ENCODE measurements at regions not wholly inside any gene's neighbourhood (a gene's known extent, or its start where the extent isn't known, plus 50 kb on each side); places are given as distances from the start of the nearest gene placed in this dataset.

GRCh38 chr2:228615496-228615895 is 434.0 kb upstream of the SPHKAP start:
- CTCF ChIA-PET = no interaction called here
- H3K4me1 Mint-ChIP-seq (ENCODE audit: low read depth) = no peaks in the 10 kb centered on the region
- DNase-seq = no peak
- peaks cover 2% of the 10 kb centered on the region for H3K9me3 Mint-ChIP-seq
- intact Hi-C loops (cut with micrococcal nuclease) = no loop called here
- H3K36me3 Mint-ChIP-seq (ENCODE audit: low read depth) = no peaks in the 10 kb centered on the region
- no peaks in the 10 kb centered on the region for H3K27me3 Mint-ChIP-seq (ENCODE audit: low read depth)
- no peak overlapping the region for H3K27ac Mint-ChIP-seq
- no peak overlapping the region for H3K4me3 Mint-ChIP-seq

DNA sequence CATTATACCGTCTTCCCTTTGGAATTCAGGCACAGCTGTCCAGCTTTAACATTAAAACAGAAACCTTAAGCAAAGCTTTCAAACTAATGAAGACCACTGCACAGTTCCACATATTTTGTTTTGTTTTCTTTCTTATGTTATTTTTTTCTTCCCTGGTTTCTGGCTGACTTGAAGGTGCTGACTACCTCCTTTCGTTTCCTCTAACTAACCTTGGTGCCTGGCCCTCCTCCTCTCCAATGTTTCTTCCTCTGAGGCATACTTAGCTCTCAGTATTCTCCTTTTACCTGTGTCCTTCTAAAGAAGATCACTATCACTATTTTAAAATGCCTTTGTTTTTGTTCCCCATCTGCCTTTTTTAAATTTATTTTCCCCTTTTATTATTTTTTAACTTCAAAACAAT is 433.3 kb upstream of the SPHKAP start:
- H3K4me1 Mint-ChIP-seq (ENCODE audit: low read depth) = no peaks in the 10 kb centered on the region
- H3K27me3 Mint-ChIP-seq (ENCODE audit: low read depth) = no peaks in the 10 kb centered on the region
- H3K4me3 Mint-ChIP-seq = no peak overlapping the region
- intact Hi-C loops (cut with micrococcal nuclease) = no loop called here
- H3K36me3 Mint-ChIP-seq (ENCODE audit: low read depth) = no peaks in the 10 kb centered on the region
- peaks cover 2% of the 10 kb centered on the region for H3K9me3 Mint-ChIP-seq
- CTCF ChIA-PET = no interaction called here
- no peak for DNase-seq
- H3K27ac Mint-ChIP-seq = no peak overlapping the region

DNA sequence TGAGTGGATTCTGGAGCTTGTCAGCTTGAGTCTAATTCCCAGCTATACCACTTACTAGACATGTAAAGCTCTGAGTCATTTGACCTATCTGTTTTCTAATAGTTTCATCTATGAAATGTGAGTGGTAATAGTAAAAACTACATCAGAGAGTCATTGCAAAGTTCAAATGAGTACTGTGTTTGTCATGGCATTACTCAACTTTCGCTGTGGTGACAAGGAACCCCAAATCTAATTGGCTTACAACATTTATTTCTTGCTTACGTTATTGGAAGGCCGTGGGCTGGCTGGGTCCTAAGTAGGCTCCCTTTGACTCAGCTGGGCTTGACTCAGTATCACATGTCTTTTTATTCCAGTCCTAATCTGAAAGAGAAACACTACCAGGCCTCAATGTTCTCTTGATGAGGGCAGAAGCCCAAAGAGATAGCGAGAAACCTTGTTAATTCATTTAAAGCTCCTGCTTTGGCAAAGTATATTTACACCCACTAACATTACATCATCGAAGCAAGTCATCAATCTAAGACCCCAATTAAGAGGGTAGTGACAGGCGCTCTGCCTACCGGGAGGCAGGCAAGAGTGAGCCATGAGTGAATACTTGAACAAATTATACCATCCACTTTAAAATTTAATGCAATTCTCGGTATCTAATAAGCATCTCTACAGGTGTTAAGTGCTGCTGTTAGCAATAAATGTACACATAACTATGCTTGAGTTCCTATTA is 431.8 kb upstream of the SPHKAP start:
- H3K27me3 Mint-ChIP-seq (ENCODE audit: low read depth) = no peaks in the 10 kb centered on the region
- H3K9me3 Mint-ChIP-seq = peaks cover 2% of the 10 kb centered on the region
- no peak for DNase-seq
- intact Hi-C loops (cut with micrococcal nuclease) = no loop called here
- CTCF ChIA-PET = no interaction called here
- H3K27ac Mint-ChIP-seq = no peak overlapping the region
- H3K4me3 Mint-ChIP-seq = no peak overlapping the region
- H3K36me3 Mint-ChIP-seq (ENCODE audit: low read depth) = no peaks in the 10 kb centered on the region
- H3K4me1 Mint-ChIP-seq (ENCODE audit: low read depth) = no peaks in the 10 kb centered on the region

DNA sequence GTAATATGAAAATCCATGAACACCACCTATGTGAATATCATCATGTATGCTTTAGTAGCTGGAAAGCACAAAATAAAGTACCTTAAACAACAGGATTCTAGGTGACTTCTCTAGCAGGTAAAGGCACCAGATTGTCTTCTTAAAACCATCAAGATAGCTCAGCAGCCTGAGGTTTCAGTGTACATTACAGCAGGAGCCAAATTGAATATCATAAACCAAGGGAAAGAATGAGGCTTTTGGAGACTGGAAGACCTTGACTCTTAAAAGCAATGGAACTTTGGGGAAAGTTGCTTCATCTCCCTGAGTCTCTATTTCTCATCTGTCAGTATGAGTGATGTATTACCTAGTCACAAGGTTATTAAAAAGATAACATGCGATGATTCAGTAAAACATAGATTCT is 429.7 kb upstream of the SPHKAP start:
- Mint-ChIP-seq H3K4me3 (no peak overlapping the region), H3K4me1 (ENCODE audit: low read depth) (no peaks in the 10 kb centered on the region), H3K9me3 (peaks cover 2% of the 10 kb centered on the region), H3K36me3 (ENCODE audit: low read depth) (no peaks in the 10 kb centered on the region), H3K27ac (no peak overlapping the region), H3K27me3 (ENCODE audit: low read depth) (no peaks in the 10 kb centered on the region)
- CTCF ChIA-PET = no interaction called here
- no peak for DNase-seq
- intact Hi-C loops (cut with micrococcal nuclease) = no loop called here

- DNase-seq = no peak
- Mint-ChIP-seq H3K27ac (no peak overlapping the region), H3K27me3 (ENCODE audit: low read depth) (no peaks in the 10 kb centered on the region), H3K9me3 (peaks cover 2% of the 10 kb centered on the region), H3K36me3 (ENCODE audit: low read depth) (no peaks in the 10 kb centered on the region), H3K4me3 (no peak overlapping the region), H3K4me1 (ENCODE audit: low read depth) (no peaks in the 10 kb centered on the region)
- CTCF ChIA-PET = no interaction called here
- intact Hi-C loops (cut with micrococcal nuclease) = no loop called here
Observed at GRCh38 chr2:228602288-228602687, 420.8 kb upstream of the SPHKAP start.

DNA sequence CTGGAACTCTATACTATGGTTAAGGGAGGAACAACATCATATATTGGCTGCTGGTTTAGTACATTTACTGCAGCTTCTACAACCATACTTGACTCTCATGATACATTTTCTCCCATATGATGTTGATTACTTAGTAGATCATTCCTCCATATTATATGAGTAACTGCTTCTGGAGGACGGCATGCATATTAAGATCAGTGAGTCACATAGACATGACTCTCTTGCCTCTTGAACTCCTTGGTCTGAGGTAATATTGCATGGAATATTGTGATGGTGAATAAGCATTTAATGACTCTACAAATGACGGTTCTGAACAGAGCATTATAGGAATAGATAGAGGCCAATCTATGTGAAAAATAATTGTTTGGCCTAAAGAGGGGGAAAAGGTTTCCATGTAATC is 418.8 kb upstream of the SPHKAP start:
- DNase-seq = no peak
- no peaks in the 10 kb centered on the region for H3K36me3 Mint-ChIP-seq (ENCODE audit: low read depth)
- no peak overlapping the region for H3K4me3 Mint-ChIP-seq
- intact Hi-C loops (cut with micrococcal nuclease) = no loop called here
- peaks cover 2% of the 10 kb centered on the region for H3K9me3 Mint-ChIP-seq
- no peak overlapping the region for H3K27ac Mint-ChIP-seq
- H3K4me1 Mint-ChIP-seq (ENCODE audit: low read depth) = no peaks in the 10 kb centered on the region
- H3K27me3 Mint-ChIP-seq (ENCODE audit: low read depth) = no peaks in the 10 kb centered on the region
- CTCF ChIA-PET = no interaction called here

DNA sequence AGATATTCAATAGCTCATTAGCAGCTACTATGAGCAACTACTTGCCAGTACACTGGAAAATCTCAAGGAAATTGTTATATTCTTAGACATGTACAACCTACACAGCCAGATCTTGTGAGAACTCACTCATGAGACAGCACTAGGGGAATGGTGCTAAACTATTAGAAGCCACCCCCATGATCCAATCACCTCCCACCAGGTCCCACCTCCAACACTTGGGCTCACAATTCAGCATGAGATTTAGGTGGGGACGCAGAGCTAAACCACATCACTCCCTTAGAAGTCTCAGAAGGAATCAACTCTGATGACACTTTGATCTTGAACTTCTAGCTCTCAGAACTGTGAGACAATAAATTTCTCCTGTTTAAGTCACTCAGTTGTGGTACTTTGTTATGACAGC is 418.3 kb upstream of the SPHKAP start:
- H3K27ac Mint-ChIP-seq = no peak overlapping the region
- no peaks in the 10 kb centered on the region for H3K27me3 Mint-ChIP-seq (ENCODE audit: low read depth)
- no peak for DNase-seq
- intact Hi-C loops (cut with micrococcal nuclease) = no loop called here
- CTCF ChIA-PET = no interaction called here
- H3K9me3 Mint-ChIP-seq = peaks cover 2% of the 10 kb centered on the region
- no peaks in the 10 kb centered on the region for H3K36me3 Mint-ChIP-seq (ENCODE audit: low read depth)
- no peak overlapping the region for H3K4me3 Mint-ChIP-seq
- H3K4me1 Mint-ChIP-seq (ENCODE audit: low read depth) = no peaks in the 10 kb centered on the region

DNA sequence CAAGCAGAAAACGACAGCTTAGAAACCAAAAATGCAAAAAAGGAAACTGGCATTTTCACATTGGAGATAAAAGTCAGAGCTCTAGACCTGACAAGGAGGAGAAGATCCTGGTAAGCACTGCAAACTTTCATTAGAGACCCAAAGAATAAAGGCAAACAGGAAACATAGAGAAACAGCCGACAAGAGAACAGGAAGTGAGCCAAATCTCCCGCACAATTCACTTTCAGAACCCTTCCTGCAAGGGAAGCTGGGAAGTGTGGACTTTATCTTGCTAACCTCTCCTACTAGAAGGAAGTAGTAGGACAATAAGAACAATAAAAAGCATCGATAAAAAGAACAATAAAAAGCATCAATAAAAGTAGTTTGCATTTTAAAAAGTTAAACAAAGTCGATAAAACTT is 417.8 kb upstream of the SPHKAP start:
- Mint-ChIP-seq H3K27ac (no peak overlapping the region), H3K36me3 (ENCODE audit: low read depth) (no peaks in the 10 kb centered on the region), H3K27me3 (ENCODE audit: low read depth) (no peaks in the 10 kb centered on the region), H3K4me3 (no peak overlapping the region), H3K4me1 (ENCODE audit: low read depth) (no peaks in the 10 kb centered on the region), H3K9me3 (peaks cover 2% of the 10 kb centered on the region)
- DNase-seq = no peak
- intact Hi-C loops (cut with micrococcal nuclease) = no loop called here
- CTCF ChIA-PET = no interaction called here

GRCh38 chr2:228597032-228597431 is 415.5 kb upstream of the SPHKAP start:
- Mint-ChIP-seq H3K4me1 (ENCODE audit: low read depth) (no peaks in the 10 kb centered on the region), H3K27me3 (ENCODE audit: low read depth) (no peaks in the 10 kb centered on the region), H3K36me3 (ENCODE audit: low read depth) (no peaks in the 10 kb centered on the region), H3K4me3 (no peak overlapping the region), H3K9me3 (peaks cover 2% of the 10 kb centered on the region), H3K27ac (no peak overlapping the region)
- intact Hi-C loops (cut with micrococcal nuclease) = no loop called here
- no peak for DNase-seq
- CTCF ChIA-PET = no interaction called here

DNA sequence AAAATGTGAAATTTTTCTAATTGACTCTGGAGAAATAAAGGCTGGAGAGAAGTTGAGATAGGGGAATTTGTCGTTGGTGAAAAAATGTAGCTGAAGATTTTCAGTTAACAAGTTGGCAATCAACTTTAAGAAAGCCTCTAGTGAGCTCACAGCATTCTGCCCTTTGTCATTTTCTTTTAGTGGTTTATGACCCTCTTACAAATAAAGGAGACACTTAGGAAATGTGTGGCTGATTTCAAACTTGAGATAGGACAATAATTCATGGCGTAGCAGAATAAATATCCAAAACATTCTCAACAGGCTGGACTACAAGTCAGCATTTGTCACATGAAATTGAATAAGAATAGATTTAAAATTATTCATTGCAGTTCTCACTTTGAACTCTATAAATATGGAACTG is 412.5 kb upstream of the SPHKAP start:
- Mint-ChIP-seq H3K36me3 (ENCODE audit: low read depth) (no peaks in the 10 kb centered on the region), H3K27me3 (ENCODE audit: low read depth) (no peaks in the 10 kb centered on the region), H3K27ac (no peak overlapping the region), H3K9me3 (peaks cover 3% of the 10 kb centered on the region), H3K4me1 (ENCODE audit: low read depth) (no peaks in the 10 kb centered on the region), H3K4me3 (no peak overlapping the region)
- intact Hi-C loops (cut with micrococcal nuclease) = no loop called here
- CTCF ChIA-PET = interaction anchor here (0.8 kb wide), 1 partner anchor 163 kb away, joined by 5 read pairs; no protein-coding TSS in a partner anchor
- no peak for DNase-seq

DNA sequence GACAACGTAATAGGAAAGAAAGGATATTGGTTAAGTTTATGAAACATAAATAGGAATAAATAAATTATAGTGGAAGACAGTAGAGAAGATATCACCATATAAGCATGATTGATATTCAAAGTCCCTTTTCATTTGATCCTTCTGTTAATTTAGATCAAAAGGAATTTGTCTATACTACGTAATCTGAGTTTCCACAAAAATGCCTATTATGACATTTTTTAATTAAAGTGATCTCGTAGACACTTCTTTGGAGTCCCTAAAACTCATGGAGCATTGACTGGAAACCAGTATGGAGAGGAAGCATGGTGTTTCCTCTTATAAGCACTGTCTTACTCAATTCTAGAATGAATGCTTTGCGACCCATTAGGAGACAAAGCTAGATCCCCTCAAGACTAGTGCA is 411.4 kb upstream of the SPHKAP start:
- Mint-ChIP-seq H3K27me3 (ENCODE audit: low read depth) (no peaks in the 10 kb centered on the region), H3K9me3 (peaks cover 7% of the 10 kb centered on the region), H3K4me3 (no peak overlapping the region), H3K4me1 (ENCODE audit: low read depth) (no peaks in the 10 kb centered on the region), H3K36me3 (ENCODE audit: low read depth) (no peaks in the 10 kb centered on the region), H3K27ac (no peak overlapping the region)
- intact Hi-C loops (cut with micrococcal nuclease) = no loop called here
- DNase-seq = no peak
- CTCF ChIA-PET = no interaction called here

- intact Hi-C loops (cut with micrococcal nuclease) = no loop called here
- CTCF ChIA-PET = no interaction called here
- Mint-ChIP-seq H3K4me3 (no peak overlapping the region), H3K27ac (no peak overlapping the region), H3K9me3 (peaks cover 8% of the 10 kb centered on the region), H3K36me3 (ENCODE audit: low read depth) (no peaks in the 10 kb centered on the region), H3K27me3 (ENCODE audit: low read depth) (no peaks in the 10 kb centered on the region), H3K4me1 (ENCODE audit: low read depth) (no peaks in the 10 kb centered on the region)
- DNase-seq = no peak
Observed at GRCh38 chr2:228590681-228591080, 409.2 kb upstream of the SPHKAP start.

DNA sequence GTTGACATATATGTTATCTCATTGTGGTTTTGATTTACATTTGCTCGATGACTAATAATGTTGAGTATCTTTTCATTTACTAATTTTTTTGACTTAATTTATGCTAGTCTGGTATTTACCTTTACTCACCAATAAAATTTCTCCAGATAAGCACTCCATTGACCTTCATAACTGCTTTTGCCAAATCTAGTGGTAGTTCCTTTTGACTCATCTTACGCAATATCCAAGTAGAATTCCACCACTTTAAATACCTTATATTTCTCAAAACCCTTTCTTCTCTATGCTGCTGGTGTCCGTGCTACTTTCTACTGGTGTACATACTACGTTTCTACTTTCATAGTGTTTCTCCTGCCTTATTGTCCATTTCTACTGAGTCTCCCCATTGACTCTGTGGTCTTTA is 407.6 kb upstream of the SPHKAP start:
- CTCF ChIA-PET = no interaction called here
- intact Hi-C loops (cut with micrococcal nuclease) = no loop called here
- no peak for DNase-seq
- H3K9me3 Mint-ChIP-seq = peaks cover 8% of the 10 kb centered on the region
- H3K4me1 Mint-ChIP-seq (ENCODE audit: low read depth) = no peaks in the 10 kb centered on the region
- no peak overlapping the region for H3K4me3 Mint-ChIP-seq
- no peak overlapping the region for H3K27ac Mint-ChIP-seq
- H3K36me3 Mint-ChIP-seq (ENCODE audit: low read depth) = no peaks in the 10 kb centered on the region
- H3K27me3 Mint-ChIP-seq (ENCODE audit: low read depth) = no peaks in the 10 kb centered on the region

GRCh38 chr2:228581731-228582130 is 400.2 kb upstream of the SPHKAP start:
- Mint-ChIP-seq H3K27ac (no peak overlapping the region), H3K9me3 (no peaks in the 10 kb centered on the region), H3K36me3 (ENCODE audit: low read depth) (no peaks in the 10 kb centered on the region), H3K4me3 (no peak overlapping the region), H3K27me3 (ENCODE audit: low read depth) (no peaks in the 10 kb centered on the region), H3K4me1 (ENCODE audit: low read depth) (no peaks in the 10 kb centered on the region)
- intact Hi-C loops (cut with micrococcal nuclease) = no loop called here
- DNase-seq = no peak
- CTCF ChIA-PET = no interaction called here
